ENCODE measurements at regions not wholly inside any gene's neighbourhood (a gene's known extent, or its start where the extent isn't known, plus 50 kb on each side); places are given as distances from the start of the nearest gene placed in this dataset.

GRCh38 chr2:226158940-226159339, 640.7 kb downstream of the IRS1 start:
- TF ChIP-seq NR2F2 (IDR thresholded peaks at IDR 0.05): no peak
- no peak overlapping the region for H3K4me3 ChIP-seq (ENCODE audit: low read depth in 1 of 3, low read length in 3 of 3)
- no peaks in the 10 kb centered on the region for H3K9me3 ChIP-seq (ENCODE audit: control insufficient read depth in 4 of 4, low read length in 3 of 4)
- H3K27ac ChIP-seq (ENCODE audit: low read depth in 1 of 2, low read length in 2 of 2): no peak overlapping the region
- no peak for DNase-seq (ENCODE audit: low spot score)
- WGBS: 90% methylated on average over 2 of the region's 2 CpGs
- no peak overlapping the region for H3K9ac ChIP-seq (ENCODE audit: low read depth in 1 of 2, low read length in 2 of 2)
- no peaks in the 10 kb centered on the region for H3K27me3 ChIP-seq (ENCODE audit: control insufficient read depth in 4 of 4, insufficient read depth in 4 of 4, low read length in 3 of 4)
- H3K4me1 ChIP-seq (ENCODE audit: control insufficient read depth in 4 of 4, insufficient read depth in 4 of 4, low read length in 3 of 4): peaks cover 0 to 5% (median 2%) of the 10 kb centered on the region in 4 donors
- H3K36me3 ChIP-seq (ENCODE audit: control insufficient read depth in 4 of 4, insufficient read depth in 3 of 4, low read depth in 1 of 4, low read length in 3 of 4): no peaks in the 10 kb centered on the region

DNA sequence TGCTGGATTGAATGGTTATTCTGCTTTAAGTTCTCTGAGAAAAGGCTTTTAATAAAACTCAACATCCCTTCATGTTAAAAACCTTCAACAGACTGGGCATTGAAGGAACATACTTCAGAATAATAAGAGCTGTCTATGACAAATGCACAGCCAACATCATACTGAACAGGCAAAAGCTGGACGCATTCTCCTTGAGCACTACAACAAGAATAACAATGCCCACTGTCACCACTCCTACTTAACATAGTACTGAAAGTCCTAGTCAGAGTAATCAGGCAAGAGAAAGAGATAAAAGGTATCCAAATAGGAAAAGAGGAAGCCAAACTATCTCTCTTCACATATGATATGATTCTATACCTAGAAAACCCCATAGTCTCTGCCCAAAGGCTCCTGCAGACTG, 641.4 kb downstream of the IRS1 start:
- Histone ChIP-seq H3K4me3 (ENCODE audit: low read depth in 1 of 3, low read length in 3 of 3) (no peak overlapping the region), H3K9me3 (ENCODE audit: control insufficient read depth in 4 of 4, low read length in 3 of 4) (no peaks in the 10 kb centered on the region), H3K9ac (ENCODE audit: low read depth in 1 of 2, low read length in 2 of 2) (no peak overlapping the region), H3K27me3 (ENCODE audit: control insufficient read depth in 4 of 4, insufficient read depth in 4 of 4, low read length in 3 of 4) (no peaks in the 10 kb centered on the region), H3K4me1 (ENCODE audit: control insufficient read depth in 4 of 4, insufficient read depth in 4 of 4, low read length in 3 of 4) (peaks cover 0 to 5% (median 2%) of the 10 kb centered on the region in 4 donors), H3K36me3 (ENCODE audit: control insufficient read depth in 4 of 4, insufficient read depth in 3 of 4, low read depth in 1 of 4, low read length in 3 of 4) (no peaks in the 10 kb centered on the region), H3K27ac (ENCODE audit: low read depth in 1 of 2, low read length in 2 of 2) (no peak overlapping the region)
- TF ChIP-seq HNF4A (conservative IDR thresholded peaks at IDR 0.05) (no peak), FOXA2 (IDR thresholded peaks at IDR 0.05) (no peak), RXRA (IDR thresholded peaks at IDR 0.05) (no peak), YY1 (IDR thresholded peaks at IDR 0.05) (no peak), REST (IDR thresholded peaks at IDR 0.05) (no peak), HNF4G (IDR thresholded peaks at IDR 0.05) (no peak), NR2F2 (IDR thresholded peaks at IDR 0.05) (no peak), CTCF (IDR thresholded peaks at IDR 0.05; ENCODE audit: low read depth, low read length, missing input control) (no peak), JUND (IDR thresholded peaks at IDR 0.05) (no peak), EGR1 (IDR thresholded peaks at IDR 0.05; ENCODE audit: low read depth in 2 of 2) (no peak), SP1 (IDR thresholded peaks at IDR 0.05) (no peak), RAD21 (IDR thresholded peaks at IDR 0.05) (no peak), FOXA1 (IDR thresholded peaks at IDR 0.05) (no peak), TAF1 (conservative IDR thresholded peaks at IDR 0.05) (no peak), ZBTB33 (IDR thresholded peaks at IDR 0.05) (no peak)
- TF ChIP-seq, protein P1, sequence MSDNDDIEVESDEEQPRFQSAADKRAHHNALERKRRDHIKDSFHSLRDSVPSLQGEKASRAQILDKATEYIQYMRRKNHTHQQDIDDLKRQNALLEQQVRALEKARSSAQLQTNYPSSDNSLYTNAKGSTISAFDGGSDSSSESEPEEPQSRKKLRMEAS (IDR thresholded peaks at IDR 0.05): no peak
- 86% methylated on average over 1 of the region's 1 CpG for WGBS
- no peak for DNase-seq (ENCODE audit: low spot score)

Data from liver (tissue), 8 donors.